GM23338 (cell line): ENCODE measurements at regions not wholly inside any gene's neighbourhood (a gene's known extent, or its start where the extent isn't known, plus 50 kb on each side); places are given as distances from the start of the nearest gene placed in this dataset.

Experiments
- ATAC-seq: fragments of 200-7000 bp; cut with Tn5 transposase; 3 replicates; pipeline ENCODE4 v1.9.1; 2020
- DNase-seq: peaks from one replicate; pipeline ENCODE4 v3.0.0-alpha.2; 2015; ENCODE audit warnings: low spot score
- H2AFZ ChIP-seq: fragments of 200-600 bp; sonication (generic); 2 replicates; pipeline ENCODE4 v1.8.0; 2016; ENCODE audit warnings: antibody characterized with exemption, mild to moderate bottlenecking, moderate library complexity
- H3F3A ChIP-seq: fragments of 200-600 bp; sonication (generic); replicated peaks from 2 replicates; pipeline ENCODE4 v1.8.0; 2017; ENCODE audit warnings: antibody characterized with exemption, mixed run types, low read depth
- H3K27ac ChIP-seq: fragments of 200-600 bp; sonication (generic); 2 replicates; pipeline ENCODE4 v1.6.1; 2016; ENCODE audit warnings: low read depth
- H3K27me3 ChIP-seq: fragments of 200-600 bp; sonication (generic); 2 replicates; pipeline ENCODE4 v1.8.0; 2016; ENCODE audit warnings: mild to moderate bottlenecking, mixed run types, moderate library complexity; ENCODE audit not compliant: insufficient read depth
- H3K36me3 ChIP-seq: fragments of 200-600 bp; sonication (generic); 2 replicates; pipeline ENCODE4 v1.8.0; 2016; ENCODE audit warnings: mild to moderate bottlenecking; ENCODE audit not compliant: insufficient read depth
- H3K4me1 ChIP-seq: fragments of 200-600 bp; sonication (generic); 2 replicates; pipeline ENCODE4 v1.8.0; 2016; ENCODE audit warnings: mild to moderate bottlenecking, moderate library complexity; ENCODE audit not compliant: insufficient read depth
- H3K4me2 ChIP-seq: fragments of 200-600 bp; sonication (generic); 2 replicates; pipeline ENCODE4 v1.7.1; 2017; ENCODE audit warnings: mixed run types
- H3K4me3 ChIP-seq: fragments of 200-600 bp; sonication (generic); 2 replicates; pipeline ENCODE4 v1.6.1; 2016; ENCODE audit warnings: mixed run types
- H3K79me2 ChIP-seq: fragments of 200-600 bp; sonication (generic); replicated peaks from 2 replicates; pipeline ENCODE4 v1.8.0; 2017; ENCODE audit warnings: mild to moderate bottlenecking; ENCODE audit not compliant: insufficient read depth
- H3K9me2 ChIP-seq: fragments of 200-600 bp; sonication (generic); 2 replicates; pipeline ENCODE4 v1.8.0; 2017; ENCODE audit not compliant: insufficient read depth
- H4K20me1 ChIP-seq: fragments of 200-600 bp; sonication (generic); replicated peaks from 2 replicates; pipeline ENCODE4 v1.8.0; 2017; ENCODE audit warnings: mild to moderate bottlenecking; ENCODE audit not compliant: insufficient read depth
- H3K27ac Mint-ChIP-seq: 2 replicates; pipeline ENCODE4 v1.8.0; 2020; ENCODE audit warnings: inconsistent platforms, mild to moderate bottlenecking, moderate library complexity, mixed read lengths
- H3K27me3 Mint-ChIP-seq: 3 replicates; pipeline ENCODE4 v1.8.0; 2022; ENCODE audit warnings: low read depth, mild to moderate bottlenecking, moderate library complexity, mixed read lengths, inconsistent platforms; ENCODE audit not compliant: insufficient read depth, poor library complexity
- H3K36me3 Mint-ChIP-seq: 3 replicates; pipeline ENCODE4 v1.8.0; 2021; ENCODE audit warnings: low read depth, mild to moderate bottlenecking, inconsistent platforms, moderate library complexity, mixed read lengths
- H3K4me1 Mint-ChIP-seq: 3 replicates; pipeline ENCODE4 v1.8.0; 2020; ENCODE audit warnings: mild to moderate bottlenecking, inconsistent platforms, mixed read lengths
- H3K4me3 Mint-ChIP-seq: 3 replicates; pipeline ENCODE4 v1.8.0; 2021; ENCODE audit warnings: moderate library complexity, mild to moderate bottlenecking, inconsistent platforms, mixed read lengths
- H3K9me3 Mint-ChIP-seq: 3 replicates; pipeline ENCODE4 v1.8.0; 2020; ENCODE audit warnings: moderate library complexity, mild to moderate bottlenecking, inconsistent platforms, mixed read lengths
- CREB1 ChIP-seq: fragments of 250-450 bp; sonication (Bioruptor Pico); IDR thresholded peaks from 2 replicates; pipeline ENCODE4 v1.5.0; 2020; ENCODE audit warnings: low read depth, mild to moderate bottlenecking, moderate library complexity
- CTCF ChIP-seq, 2 experiments: fragments of 200-600 bp in 1 of 2; sonication (generic) in 1 of 2; conservative IDR thresholded peaks; 2 replicates each; pipeline versions ENCODE4 v1.5.1 to v1.6.1; 2016 to 2017; ENCODE audit warnings: antibody characterized with exemption in 2 of 2, low read depth in 2 of 2, mild to moderate bottlenecking in 2 of 2, moderate library complexity in 1 of 2
- ETS1 ChIP-seq: IDR thresholded peaks from 2 replicates; pipeline ENCODE4 v1.6.1; 2016; ENCODE audit warnings: antibody characterized with exemption
- EZH2 ChIP-seq: fragments of 200-600 bp; sonication (generic); IDR thresholded peaks from one replicate; pipeline ENCODE4 v1.8.0; 2017; ENCODE audit warnings: antibody characterized with exemption, mild to moderate bottlenecking, low read depth; ENCODE audit not compliant: unreplicated experiment
- EZH2phosphoT487 ChIP-seq: fragments of 200-600 bp; sonication (generic); IDR thresholded peaks from one replicate; pipeline ENCODE4 v1.8.1; 2018; ENCODE audit warnings: antibody characterized with exemption; ENCODE audit not compliant: unreplicated experiment
- JUNB ChIP-seq: IDR thresholded peaks from one replicate; pipeline ENCODE4 v1.6.1; 2016; ENCODE audit warnings: antibody characterized with exemption; ENCODE audit not compliant: unreplicated experiment
- NANOG ChIP-seq: IDR thresholded peaks from 2 replicates; pipeline ENCODE4 v1.6.1; 2016; ENCODE audit warnings: antibody characterized with exemption, borderline replicate concordance
- POLR2AphosphoS5 ChIP-seq: IDR thresholded peaks from 2 replicates; pipeline ENCODE4 v1.6.1; 2016; ENCODE audit warnings: antibody characterized with exemption, low read depth
- REST ChIP-seq: IDR thresholded peaks from one replicate; pipeline ENCODE4 v1.6.1; 2018; ENCODE audit warnings: antibody characterized with exemption; ENCODE audit not compliant: unreplicated experiment
- STAT1 ChIP-seq: IDR thresholded peaks from one replicate; pipeline ENCODE4 v1.6.1; 2016; ENCODE audit warnings: antibody characterized with exemption; ENCODE audit not compliant: unreplicated experiment
- ZNF114 ChIP-seq: fragments of 250-450 bp; sonication (Bioruptor Pico); IDR thresholded peaks from 2 replicates; pipeline ENCODE4 v1.5.0; 2020; ENCODE audit warnings: mild to moderate bottlenecking, moderate library complexity
- ZNF331 ChIP-seq: fragments of 250-450 bp; sonication (Bioruptor Pico); IDR thresholded peaks from 2 replicates; pipeline ENCODE4 v1.5.0; 2020; ENCODE audit warnings: low read depth, mild to moderate bottlenecking, moderate library complexity
- ZNF462 ChIP-seq: fragments of 250-450 bp; sonication (Bioruptor Pico); IDR thresholded peaks from 2 replicates; pipeline ENCODE4 v1.5.0; 2020; ENCODE audit warnings: mild to moderate bottlenecking, moderate library complexity

GRCh38 chr12:90619943-90620342, 335.0 kb downstream of the CCER1 start:
- no peaks in the 10 kb centered on the region for H3K79me2 ChIP-seq
- no peak overlapping the region for H3K4me3 ChIP-seq
- no peaks in the 10 kb centered on the region for H3F3A ChIP-seq
- no peaks in the 10 kb centered on the region for H4K20me1 ChIP-seq
- H3K4me2 ChIP-seq = no peak overlapping the region
- ATAC-seq (no peak), DNase-seq (no peak)
- Mint-ChIP-seq H3K27me3 (no peaks in the 10 kb centered on the region), H3K27ac (no peak overlapping the region), H3K4me1 (peaks cover 4% of the 10 kb centered on the region; the same call in 2 of the 3 replicates), H3K9me3 (no peaks in the 10 kb centered on the region), H3K4me3 (no peak overlapping the region), H3K36me3 (no peaks in the 10 kb centered on the region)
- no peaks in the 10 kb centered on the region for H3K36me3 ChIP-seq
- TF ChIP-seq POLR2AphosphoS5 (no peak), JUNB (no peak), CREB1 (CRISPR knock-in tag) (no peak), CTCF (conservative IDR thresholded peaks at IDR 0.05; ENCODE audit: low read depth in 2 of 2) (no peak), NANOG (no peak), ZNF462 (CRISPR knock-in tag) (no peak), REST (no peak), ZNF331 (CRISPR knock-in tag) (no peak), ZNF114 (CRISPR knock-in tag) (no peak), ETS1 (no peak), STAT1 (no peak), EZH2phosphoT487 (no peak), EZH2 (no peak)
- H3K9me2 ChIP-seq = no peaks in the 10 kb centered on the region
- no peaks in the 10 kb centered on the region for H3K4me1 ChIP-seq
- H2AFZ ChIP-seq = peak overlapping the region; percentile 15; the same call in 1 of the 2 replicates
- no peaks in the 10 kb centered on the region for H3K27me3 ChIP-seq
- no peak overlapping the region for H3K27ac ChIP-seq
